GM18907 (cell line): ENCODE measurements at regions not wholly inside any gene's neighbourhood (a gene's known extent, or its start where the extent isn't known, plus 50 kb on each side); places are given as distances from the start of the nearest gene placed in this dataset.
"Not testable (repeated sequence)": the region's sequence is repeated elsewhere in the genome, so short reads cannot be mapped to it uniquely, and the experiment has no call there.

ENCODE experiments used
- ATAC-seq: cut with Tn5 transposase; IDR thresholded peaks from one replicate; pipeline ENCODE4 v1.9.1; 2021; ENCODE audit warnings: mild to moderate bottlenecking, moderate library complexity; ENCODE audit not compliant: unreplicated experiment

DNA sequence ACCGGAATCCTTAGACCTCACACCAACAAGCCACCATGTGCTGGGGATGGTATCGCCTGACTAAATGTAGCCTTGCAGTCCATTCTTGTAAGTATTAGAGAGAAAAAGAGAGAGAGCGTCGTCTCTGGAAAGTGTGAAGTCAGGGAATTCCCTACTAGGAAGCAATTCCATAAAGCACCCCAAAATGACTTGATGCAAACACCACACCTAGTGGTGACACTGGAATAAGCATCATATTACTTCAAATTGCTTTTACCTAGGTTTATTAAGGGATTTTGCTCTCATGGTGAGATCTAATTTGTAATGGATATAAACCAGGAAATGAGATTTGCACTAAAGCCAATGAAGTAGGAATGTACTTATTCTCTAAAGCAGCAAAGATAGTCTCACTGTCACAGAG, 111.4 kb upstream of the METTL9 start:
- not testable (repeated sequence) for ATAC-seq

DNA sequence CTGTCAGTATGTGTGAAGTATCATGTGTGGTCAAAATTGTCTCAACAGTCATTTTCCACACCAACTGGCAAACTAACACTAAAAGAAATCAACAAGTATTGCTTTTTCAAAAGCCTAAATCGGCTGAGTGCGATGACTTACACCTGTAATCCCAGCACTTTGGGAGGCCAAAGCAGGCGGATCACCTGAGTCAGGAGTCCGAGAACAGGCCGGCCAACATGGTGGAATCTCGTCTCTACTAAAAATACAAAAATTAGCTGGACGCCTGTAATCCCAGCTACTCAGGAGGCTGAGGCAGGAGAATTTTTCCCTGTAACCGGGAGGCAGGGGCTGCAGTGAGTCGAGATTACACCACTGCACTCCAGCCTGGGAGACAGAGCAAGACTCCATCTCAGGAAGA, 100.3 kb upstream of the METTL9 start:
- not testable (repeated sequence) for ATAC-seq

DNA sequence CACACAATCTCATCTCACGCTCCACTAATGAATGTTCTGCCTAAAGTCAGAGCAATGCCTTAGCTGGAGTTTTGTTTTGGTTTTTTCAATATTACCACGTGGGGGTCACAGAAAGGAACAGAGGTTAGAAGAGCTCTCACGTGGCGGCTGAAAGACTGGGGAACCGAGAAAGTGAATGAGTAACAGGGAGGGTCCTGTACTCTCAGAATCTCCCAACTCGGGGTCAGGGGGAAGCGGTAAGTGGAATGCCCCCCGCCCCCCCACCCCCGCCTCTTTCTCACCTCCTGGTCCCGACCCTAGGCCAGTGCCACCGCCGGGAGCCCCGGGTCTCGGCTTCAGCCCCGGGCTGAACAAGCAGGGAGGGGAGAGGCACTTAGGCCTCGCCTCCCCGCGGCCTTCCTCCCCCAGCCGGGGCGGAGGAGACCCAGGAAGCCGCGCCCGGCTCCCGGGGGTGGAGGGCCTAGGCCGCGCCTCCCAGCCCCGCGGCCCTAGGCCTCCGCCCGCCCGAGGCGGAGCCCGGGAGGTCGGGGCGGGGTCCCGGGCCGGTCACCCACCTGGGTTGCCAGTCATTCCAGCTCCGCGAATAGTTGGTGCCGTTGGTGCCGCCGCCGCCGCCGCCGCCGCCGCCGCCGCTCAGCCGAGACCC, 98.0 kb upstream of the METTL9 start:
- peak; percentile 60 for ATAC-seq

DNA sequence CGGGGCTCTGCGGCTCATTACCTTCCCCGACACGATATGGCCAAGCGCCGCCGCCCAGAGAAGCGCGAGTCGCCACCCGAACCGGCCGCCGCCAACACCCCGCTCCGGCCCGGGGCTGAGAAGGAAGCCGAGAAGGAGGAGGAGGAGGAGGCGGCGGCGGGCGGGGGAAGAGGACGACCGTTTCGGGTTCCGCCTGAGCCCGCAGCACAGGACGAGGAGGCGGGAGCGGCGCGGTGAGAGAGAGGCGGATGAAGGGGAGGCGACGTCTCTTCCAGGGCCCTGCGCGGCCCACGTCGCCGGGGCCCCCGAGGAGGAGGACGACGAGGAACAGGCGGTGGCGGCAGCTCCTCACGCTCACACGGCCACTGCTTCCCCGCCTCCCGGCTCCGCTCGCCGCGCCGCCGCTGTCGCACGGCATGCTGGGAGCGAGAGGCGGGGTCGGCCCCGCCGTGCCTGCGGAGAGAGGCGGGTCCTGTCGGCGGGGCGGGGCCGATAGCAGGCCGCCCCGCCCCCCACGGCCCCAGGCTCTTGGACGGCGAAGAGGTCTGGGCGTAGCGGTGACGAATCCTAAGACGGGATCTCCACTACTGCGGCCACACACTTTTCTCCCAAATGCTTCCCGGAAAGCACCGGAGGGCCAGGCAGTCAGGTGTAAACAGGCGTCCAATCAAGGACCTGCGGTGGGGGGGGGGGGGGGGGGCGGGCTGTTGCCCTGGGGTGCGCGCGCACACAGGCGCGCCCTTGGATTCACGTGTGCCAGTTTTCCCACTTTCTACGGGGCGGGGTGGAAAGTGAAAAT, 97.3 kb upstream of the METTL9 start:
- ATAC-seq: peak; percentile 74

DNA sequence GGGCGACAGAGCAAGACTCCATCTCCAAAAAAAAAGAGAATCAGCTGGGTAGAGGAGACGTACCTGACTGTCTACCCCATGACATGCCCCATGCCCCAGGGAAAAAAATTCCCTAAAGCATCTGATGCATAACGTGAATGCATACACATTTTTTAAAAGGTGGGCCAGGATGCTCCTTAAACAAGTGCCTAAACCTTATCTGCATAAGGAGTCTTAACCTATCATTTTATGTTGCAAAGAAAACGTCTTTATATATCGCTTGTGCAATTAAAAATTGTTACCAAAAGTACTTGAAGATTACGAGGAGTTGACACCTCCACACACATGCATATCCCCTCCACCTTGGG, 95.8 kb upstream of the METTL9 start:
- not testable (repeated sequence) for ATAC-seq

DNA sequence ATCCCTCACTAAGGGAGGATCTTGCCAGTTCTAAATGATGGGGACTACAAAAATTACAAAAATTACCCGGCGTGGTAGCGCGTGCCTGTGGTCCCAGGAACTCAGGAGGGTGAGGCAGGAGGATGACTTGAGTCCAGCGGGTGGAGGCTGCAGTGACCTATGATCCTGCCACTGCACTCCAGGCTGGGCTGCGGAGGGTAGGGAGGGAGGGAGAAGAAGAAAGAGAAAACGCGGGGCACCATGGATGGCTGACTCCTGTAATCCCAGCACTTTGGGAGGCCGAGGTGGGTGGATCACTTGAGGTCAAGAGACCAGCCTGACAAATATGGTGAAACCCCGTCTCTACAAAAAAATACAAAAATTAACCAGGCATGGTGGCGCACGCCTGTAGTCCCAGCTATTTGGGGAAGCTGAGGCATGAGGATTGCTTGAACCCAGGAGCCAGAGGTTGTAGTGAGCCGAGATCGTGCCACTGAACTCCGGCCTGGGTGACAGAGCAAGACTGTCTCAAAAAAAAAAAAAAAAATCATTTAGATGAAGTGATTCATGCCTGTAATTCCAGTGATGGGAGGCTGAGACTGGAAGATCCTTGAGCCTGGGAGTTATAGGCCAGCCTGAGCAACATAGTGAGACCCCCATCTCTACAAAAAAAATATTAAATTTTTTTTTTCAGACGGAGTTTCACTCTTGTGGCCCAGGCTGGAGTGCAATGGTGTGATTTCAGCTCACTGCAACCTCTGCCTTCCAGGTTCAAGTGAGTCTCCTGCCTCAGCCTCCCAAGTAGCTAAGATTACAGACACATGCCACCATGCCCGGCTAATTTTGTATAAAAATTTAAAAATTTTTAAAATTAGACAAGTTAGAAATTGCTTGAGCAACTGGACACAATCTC, 95.2 kb upstream of the METTL9 start:
- ATAC-seq: not testable (repeated sequence)

DNA sequence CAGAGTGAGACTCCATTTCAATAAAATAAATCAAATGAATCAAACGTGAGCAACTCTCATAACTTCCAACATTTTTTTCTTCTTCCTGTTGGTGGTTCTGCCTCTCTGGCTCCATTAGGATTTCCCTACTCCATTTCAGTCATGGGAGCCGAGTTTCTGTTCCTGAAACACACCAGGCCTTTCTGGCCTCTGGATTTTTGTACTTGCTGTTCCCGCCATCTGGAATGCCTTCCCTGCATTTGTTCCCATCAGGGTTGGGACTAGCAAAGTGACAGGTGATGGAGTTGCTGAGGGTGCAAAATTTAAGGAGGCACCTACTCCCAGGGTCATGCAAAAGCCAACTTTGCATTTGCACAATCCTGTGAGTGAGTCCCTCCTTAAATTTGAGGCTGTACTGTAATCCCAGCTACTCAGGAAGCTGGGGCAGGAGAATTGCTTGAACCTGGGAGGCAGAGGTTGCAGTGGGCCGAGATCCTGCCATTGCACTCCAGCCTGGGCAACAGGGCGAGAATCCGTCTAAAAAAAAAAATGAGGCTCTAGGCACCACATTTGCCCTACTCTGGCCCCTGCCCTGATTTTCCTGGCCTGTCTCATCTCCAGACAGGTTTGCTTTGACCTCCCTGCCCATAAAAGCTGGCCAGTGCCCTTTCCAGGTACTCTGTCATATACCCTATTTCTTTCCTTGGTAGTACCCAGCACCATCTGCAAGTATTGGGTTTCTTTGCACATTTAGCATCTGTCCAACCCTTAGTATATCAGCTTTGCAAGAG, 93.4 kb upstream of the METTL9 start:
- not testable (repeated sequence) for ATAC-seq

DNA sequence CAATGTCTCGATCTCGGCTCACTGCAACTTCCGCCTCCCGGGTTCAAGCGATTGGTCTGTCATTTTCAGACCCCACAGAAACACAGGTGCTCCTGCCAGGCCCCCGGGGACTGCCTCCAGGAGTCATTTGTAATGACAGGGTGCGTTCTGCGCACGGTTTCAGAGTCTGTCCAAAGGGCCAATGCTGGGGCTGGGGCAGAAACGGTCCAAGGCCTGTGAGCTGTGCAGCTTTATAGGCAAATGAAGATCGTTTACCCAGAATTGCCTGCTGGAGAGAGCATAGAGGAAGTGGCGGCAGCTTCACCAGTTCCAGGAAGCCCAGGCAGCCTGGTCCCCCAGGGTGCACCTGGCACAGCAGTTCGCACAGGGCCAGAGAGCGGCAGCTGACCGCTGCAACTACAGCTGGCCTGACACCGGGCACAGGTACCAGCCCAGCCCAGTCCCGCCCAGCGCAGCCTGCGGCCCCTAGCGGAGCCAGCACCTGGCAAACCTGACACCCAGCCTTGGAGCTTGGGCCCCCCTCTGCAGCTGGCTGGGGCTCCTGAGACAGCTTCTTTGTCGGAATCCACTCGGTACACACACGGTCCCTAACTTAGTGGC, 92.4 kb upstream of the METTL9 start:
- ATAC-seq: peak; percentile 59

DNA sequence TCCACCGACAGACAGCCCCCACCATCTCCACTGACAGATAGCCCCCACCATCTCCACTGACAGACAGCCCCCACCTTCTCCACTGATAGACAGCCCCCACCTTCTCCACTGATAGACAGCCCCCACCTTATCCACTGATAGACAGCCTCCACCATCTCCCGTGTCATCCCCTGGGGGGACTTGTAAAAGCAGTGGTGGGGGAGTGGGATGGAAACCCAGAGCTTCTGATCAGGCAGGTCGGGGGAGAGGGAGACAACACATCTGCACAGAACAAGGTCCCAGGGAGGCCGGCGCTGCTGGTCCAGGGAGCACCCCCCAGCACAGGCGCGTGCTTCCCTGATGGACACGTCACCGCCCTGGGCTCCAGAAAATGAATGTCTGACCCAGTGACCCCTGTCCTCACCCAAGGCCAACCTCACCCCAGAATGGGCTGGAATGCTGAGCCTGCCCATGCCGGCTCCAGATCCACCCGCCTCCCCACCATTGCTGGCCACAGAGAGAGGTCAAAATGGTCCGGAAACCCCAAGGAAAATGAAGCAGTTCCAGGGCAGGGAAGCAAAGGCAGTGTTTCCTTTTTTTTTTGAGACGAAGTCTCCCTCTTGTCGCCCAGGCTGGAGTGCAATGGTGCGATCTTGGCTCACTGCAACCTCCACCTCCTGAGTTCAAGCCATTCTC, 91.6 kb upstream of the METTL9 start:
- not testable (repeated sequence) for ATAC-seq

DNA sequence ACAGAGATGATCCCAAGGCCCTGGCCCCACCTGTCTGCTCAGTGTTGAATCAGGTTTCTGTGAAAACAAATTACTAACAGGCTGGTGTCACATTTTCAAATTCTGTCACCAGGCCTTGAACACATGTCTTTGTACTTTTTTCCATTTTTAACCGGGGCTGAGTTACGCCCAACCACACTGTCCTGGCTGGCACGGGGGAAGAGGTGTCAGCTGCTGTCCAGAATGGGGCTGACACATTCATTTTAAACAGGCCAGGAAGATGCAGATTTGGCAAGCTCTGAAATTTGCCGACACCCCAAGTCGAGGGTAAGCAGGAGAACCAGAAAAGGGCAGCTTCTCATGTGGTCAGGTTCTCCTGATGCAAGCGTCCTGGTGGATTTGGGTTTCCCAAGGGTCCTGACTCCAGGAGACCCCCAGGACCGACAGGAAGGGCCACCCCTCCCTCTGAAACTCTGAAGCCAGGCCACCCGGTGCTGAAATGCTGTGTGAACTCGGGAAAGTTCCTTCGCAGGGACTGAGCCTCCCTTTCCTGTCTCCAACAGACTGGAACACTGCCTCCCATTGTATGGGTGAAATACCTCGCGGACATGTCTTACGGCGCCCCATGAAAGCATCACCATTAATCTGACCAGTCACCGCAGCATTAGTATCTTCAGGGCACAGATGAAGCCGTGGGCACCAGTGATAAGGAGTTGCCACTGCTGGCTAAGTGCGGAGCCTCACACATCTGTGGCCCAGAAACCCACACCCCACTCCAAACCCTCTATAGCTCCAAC, 90.5 kb upstream of the METTL9 start:
- ATAC-seq: not testable (repeated sequence)

DNA sequence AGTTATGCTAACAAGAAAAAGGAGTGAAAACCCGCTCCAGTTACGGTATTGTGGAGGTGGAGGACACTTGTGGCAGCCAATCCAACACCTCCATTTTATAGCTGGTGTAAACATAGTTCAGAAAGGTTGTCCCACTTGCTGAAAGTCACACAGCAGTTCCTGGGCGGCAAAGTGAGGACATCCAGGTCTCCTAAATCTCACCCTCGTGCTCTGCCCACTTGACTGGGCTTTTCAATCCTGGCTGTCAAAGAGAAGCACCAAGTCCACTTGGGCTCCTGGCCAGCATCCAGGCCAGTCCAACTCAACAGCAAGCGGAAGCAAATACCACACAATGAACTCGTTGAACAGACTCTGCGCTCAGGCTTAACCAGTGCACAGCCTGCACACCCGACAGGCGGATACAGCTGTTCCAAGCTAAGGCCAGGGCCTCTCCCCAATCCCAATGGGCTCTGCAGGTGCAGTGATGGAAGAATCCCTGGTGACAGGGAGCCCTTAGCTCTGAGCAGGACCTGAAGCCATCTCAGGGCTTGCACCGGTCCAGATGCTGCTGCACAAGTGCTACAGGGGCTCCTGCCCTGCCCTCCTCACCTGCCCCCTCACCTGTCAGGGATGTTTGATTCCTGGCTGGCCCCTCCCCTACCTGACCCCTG, 89.8 kb upstream of the METTL9 start:
- ATAC-seq: not testable (repeated sequence)

DNA sequence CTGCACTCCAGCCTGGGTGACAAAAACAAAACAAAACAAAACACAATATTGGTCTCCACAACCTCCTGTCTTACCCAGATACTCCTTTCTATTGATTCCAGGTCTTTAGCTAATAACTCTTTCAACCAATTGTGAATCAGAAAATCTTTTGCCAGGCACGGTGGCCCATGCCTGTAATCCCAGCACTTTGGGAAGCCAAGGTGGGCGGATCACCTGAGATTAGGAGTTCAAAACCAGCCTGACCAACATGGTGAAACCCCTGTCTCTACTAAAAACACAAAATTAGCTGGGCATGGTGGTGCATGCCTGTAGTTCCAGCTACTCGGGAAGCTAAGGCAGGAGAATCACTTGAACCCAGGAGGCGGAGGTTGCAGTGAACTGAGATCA, 88.5 kb upstream of the METTL9 start:
- not testable (repeated sequence) for ATAC-seq

DNA sequence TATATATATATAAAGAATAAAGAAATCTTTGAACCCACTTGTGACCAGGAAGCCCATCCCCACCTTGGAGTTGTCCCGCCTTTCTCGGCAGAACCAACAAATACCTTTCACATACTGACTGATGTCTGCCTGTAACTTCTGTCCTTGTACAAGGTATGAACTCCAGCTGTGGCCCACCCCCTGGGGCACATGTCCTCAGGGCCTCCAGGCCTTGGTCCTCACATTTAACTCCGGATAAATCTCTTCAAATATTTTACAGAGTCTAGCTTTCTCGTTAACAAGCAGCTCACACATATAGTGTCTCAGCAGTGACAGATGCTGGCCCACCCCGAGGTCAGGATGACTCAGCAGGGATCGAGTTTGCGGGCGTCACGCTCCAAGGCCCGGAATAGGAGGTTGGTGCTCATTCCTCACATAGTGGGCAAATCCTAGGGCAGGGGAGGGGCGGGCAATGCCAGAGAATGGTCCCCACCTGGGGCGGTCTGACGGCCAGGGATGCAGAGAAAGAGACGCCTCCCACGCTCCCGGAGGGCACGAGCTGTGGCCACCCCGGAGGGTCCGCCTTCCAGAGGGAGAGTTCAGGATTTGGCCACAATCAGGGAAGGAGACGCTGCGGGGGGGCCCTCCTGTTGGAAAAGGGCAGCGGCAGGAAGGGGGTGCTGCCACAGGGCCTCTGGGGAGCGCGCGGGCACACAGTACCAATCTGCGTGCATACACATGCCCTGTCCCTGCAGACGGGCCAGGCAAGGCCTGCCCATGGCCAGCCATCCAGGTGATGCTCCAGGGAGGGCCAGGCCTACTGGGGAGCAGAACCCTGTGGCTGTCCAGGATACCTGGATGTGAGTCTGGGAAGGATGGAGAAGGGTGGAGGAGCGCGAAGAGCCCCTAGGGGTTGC, 87.8 kb upstream of the METTL9 start:
- not testable (repeated sequence) for ATAC-seq

DNA sequence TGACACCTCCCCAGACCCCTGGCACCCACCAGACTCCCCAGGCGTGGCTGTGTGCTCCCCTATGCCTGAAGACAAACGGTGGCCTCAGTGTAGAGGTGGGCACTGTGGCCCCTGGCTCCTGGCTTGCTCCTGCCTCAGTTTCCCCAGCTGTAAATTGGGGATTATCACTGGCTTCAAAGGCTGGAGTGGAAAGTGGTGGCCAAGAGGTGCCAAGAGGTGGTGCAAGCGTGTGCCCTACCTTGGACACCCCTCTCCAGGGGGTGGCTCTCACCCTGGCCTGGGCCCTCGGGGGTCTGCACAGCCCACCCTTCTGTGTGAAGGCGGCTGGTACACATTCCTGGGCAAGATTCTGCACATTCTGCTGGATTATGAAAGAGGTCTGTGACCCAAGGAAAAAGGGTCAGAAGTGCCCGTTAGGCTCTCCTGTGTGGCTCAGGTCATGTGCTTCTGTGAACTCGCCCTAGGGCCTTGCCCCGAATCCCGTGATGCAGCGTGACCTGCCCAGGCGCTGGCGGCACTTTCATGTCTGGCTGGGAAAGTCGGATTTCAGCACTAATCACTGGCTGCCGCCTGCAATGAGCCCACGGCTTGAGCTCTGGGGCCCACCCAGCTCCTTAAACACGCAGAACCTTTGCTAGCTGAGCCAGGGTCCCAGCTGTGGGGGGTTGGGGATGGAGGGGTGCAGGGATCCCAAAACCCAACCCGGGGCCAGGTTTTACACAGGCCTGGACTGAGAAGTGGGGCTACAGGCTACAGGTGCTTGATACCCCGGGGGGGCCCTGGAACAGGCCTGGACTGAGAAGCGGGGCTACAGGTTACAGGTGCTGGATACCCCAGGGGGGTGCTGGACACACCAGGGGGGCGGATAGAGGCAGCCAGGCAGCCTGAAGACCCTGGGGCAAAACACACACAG, 86.8 kb upstream of the METTL9 start:
- not testable (repeated sequence) for ATAC-seq

DNA sequence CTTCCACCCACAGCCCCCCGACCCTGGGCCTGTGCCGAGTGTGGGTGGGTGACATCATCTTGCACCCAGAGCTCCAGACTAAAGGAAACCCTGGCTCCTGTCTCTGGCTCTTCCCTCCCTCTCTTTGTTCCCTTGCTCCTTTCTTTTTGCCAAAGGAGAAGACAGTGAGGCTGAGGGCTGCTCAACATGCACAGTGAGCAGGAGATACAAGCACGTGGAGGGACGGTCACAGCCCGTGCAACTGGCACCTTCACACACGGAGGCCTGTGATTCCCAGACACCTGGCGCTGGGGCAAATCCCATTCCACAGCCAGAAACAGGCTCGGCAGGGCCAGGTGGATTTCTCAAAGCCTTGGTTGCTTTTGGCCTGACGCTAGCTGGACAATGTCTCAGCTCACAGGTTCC, 86.0 kb upstream of the METTL9 start:
- not testable (repeated sequence) for ATAC-seq

DNA sequence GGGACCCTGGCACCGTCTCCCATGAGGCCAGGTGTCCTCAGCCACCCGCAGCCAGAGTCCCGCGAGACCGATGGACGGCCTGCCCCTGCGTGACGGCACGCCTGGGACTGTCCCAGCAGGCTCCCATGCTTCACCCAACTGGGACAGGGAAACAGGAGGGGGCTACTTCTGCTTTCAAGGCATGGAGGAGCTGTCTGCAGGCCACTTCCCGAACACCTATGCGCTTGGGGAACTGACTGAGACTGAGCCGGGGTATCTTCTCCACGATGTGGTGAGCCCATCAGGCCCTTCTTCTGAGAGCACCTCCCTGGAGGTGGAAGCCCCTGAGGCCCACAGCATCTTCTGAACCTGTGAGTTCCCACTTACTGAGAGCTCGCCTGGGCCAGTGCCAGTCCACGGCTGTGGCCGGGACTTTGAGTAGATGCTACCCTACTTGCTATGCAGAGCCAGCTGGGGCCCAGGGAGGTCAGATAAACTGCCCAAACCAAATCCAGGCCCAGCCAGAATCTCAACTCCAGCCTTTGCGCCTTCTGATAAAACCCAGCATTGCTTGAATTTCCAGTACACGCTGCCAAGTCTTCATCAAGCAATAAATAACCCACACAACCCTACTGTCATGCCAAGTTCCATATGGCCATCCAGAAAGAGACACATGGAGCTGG, 85.4 kb upstream of the METTL9 start:
- not testable (repeated sequence) for ATAC-seq
